ENCODE measurements at regions not wholly inside any gene's neighbourhood (a gene's known extent, or its start where the extent isn't known, plus 50 kb on each side); places are given as distances from the start of the nearest gene placed in this dataset.
A peak's percentile ranks its signal among the peaks of the same experiment; 100 is the strongest.

DNA sequence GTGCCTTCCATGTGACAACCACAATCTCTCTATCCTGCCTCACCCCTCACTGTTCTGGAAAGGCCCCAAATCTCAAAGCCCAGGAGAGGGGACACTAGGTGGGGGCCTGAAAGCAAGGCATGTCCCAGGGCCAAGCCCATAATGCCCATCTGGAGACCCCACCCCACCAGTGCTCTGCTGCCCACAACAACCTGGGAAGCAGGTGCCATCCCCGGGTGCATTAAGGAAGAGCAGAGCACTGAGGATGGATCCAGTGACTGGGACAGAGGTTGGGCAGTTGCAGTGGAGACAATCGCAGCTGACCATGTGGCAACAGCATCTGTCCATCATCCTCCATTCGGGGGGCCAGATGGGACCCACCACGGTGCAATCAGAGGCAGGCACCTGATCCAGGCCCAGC, 106.2 kb upstream of the PRR20G start:
- DNase-seq: no peak

DNA sequence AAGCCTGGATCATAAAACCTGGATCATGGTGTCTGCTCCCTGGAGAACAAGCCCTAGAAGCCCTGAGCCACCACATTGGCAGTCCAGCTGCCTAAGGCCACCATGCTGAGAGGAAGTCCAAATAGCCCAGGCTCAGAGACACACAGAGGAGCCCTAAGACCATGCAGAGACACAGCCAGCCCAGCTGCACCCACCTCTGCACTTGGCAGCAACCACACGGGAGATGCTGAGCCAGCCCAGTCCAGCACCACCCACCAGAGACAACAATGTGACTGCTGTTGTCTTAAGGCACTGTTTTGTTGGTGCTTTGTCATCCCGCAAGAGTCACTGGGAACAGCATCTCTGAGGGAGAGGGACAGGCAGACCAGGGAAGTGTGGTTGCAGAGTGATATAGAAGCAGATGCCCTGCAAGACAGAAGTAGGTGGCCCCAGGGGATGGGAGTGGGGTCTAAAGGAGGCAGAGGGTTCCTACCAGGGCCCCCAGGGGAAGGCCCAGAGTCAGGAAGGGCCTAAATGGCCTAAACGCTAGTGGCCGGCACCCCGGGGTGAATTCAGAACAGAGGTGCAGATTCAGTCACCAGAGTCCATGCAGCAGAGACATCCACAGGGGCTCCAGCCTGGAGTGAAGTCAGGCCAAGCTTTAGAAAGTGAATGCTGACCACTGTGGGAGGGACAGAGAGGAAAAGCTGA, 105.4 kb upstream of the PRR20G start:
- no peak for DNase-seq

DNA sequence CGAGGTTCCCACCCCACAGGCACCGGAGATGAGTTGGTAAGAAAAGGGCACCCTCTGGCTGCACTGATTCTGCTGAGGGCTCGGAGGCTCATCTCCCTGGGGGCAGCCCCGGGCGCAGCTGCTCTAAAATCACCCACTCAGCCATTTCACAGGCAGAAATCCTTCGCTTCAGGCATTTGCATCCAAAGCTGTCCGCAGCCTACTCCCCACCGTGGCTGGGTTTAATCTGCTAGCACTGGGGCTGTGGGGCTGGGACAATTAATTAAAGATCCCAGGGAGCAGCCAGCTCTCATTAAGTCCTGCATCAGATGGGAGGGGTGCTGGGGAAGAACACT, 104.3 kb upstream of the PRR20G start:
- DNase-seq: no peak

DNA sequence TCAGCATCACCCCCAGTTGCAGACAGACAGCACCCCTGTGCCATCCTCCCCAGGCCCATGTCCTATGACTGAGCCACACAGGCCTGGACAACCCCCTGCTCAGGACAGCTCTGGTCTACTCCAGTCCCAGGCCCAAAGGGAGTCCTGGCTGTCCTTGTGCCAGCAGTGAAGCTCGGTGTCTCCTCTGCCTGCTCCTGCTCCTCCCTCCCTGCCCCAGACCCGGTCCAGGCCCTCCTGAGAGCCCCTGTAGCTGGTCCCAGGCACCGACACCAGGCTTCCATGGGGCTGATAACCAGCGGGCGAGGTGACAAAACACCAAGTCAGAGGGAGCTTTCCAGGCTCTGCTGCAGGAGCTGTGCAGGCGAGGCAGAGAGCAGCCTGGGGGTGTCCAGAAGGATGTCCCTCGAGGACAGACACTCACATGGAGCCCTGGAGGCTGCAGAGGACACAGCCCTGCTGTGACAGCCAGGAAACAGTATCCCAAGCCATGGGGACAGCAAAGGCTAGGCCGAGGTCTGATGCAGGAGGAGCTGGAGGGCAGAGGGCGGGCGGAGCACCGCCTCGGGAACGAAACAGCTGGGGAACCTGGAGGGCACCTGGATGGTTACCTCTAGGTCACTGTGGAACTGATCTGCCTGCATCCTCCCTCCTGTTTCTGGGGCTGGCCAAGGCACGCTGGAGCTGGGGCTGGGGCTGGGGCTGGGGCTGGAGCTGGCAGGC, 103.8 kb upstream of the PRR20G start:
- DNase-seq: no peak

DNA sequence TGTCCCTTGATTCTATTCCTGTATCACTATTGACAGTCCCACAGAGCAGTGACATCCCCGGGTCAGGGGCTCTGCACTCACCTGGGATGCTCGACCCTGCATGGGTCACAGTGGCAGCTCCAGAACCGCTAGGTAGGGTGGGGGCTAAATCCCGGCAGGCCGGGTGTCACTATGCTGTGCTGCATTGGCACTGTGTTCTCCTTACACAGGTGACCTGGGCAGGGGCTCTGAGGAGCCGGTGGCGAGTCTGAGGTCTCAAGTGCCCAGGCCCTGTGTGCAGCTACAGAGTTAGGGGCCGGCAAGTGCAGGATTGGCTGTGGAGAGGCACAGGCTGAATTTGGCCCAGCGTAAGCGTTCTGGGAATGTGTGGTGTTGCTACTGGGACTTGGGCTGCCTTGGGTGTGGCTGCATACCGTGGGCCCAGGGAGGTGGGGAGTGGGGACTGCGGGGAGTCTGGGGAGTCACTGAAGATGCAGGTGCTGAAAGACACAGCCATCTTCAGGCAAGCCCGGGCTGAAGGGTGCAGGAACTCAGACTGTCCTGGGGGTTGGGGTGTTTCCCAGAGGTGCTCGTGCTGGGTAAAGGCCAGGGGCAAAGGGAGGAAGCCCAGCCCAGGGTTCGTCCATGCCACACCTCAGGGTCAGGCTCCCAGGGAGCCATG, 102.6 kb upstream of the PRR20G start:
- DNase-seq: no peak

DNA sequence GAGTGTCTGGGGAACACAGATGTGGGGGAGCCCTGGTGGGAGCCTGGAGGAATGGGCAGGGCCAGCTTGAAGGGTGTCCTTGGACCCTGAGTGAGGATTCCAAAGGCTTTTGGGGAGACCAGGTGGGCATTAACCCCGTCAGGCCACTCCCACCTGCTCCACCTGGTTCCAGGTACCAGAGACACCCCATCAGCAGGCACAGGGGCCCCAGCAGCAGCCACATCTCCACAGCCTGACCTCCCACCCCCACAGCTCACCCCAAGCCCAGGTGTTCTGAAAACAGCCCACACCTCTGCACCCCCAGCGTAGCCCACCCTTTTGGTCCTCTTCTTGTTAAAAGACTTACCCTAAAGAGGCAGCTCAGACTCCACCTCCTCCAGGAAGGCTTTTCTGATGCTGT, 102.1 kb upstream of the PRR20G start:
- no peak for DNase-seq

DNA sequence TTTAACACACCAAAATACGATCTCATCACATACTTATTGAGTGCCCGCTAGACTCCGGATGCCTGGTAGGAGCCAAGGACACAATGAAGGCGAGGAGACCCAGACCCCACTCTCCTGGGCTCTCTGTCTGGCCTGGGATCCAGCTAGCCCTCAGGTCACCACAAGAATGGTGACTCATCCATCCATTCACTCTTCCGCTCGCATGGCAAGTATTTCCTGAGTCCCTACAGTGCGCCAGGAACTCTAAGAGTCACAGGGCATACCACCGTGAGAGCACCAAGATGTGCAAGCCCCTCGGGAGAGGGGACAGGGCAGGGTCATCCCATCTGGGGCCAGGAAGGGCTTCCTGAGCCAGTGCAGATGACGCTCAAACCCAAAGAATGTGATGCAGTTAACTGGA, 101.6 kb upstream of the PRR20G start:
- DNase-seq: no peak

DNA sequence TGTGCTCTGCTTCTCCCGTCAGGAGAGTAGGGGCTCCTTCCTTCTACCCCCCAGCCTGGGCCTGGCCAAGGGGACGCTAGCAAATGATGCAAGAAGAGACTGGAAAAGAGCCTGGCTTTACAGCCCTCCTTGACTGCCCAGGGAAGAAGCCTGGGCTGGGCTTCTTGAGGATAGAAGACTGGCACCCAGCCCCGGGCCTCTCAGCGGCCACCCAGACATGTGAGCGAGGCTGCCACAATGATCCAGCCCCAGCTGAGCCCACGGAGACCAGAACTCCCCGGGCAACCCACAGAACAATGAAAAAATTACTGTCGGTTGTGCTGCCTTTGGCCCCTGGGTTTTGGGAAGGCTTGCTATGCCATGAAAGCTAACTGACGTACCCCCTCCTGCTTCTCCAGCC, 100.6 kb upstream of the PRR20G start:
- no peak for DNase-seq

DNA sequence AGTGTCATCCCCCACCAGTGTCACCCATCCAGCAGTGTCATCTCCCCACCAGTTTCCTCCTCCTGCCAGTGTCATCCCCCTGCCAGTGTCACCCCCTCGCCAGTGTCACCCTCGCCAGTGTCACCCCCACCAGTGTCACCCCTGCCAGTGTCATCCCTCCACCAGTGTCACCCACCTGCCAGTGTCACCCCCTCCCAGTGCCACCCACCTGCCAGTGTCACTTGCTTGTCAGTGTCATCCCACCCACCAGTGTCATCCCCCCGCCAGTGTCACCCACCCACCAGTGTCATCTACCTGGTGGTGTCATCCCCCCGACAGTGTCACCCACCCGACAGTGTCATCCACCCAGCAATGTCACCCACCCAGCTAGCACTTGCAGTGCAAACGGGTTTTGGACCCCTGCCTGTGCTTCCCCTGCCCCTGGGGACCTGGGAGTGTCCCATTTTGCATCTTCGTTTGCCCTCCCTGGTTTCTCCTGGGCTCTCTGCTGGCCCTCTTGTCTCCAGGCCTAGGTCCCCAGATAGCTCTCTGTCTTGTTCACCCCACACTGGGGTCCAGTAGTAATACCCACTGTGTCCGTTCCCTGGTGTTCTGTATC, 99.8 kb upstream of the PRR20G start:
- no peak for DNase-seq

DNA sequence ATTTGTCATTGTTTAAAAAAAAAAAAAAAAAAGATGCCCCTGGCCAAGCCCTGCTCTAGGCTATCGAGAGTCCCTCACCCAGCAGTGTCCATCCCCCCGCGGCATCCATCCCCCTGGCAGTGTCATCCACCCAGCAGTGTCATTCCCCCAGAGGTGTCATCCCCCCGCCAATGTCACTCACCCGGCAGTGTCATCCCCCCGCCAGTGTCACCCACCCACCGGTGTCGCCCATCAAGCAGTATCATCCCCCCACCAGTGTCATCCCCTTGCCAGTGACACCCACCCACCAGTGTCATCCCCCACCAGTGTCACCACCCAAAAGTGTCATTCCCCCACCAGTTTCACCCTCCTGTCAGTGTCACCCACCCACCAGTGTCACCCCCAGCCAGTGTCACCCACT, 99.3 kb upstream of the PRR20G start:
- DNase-seq: no peak

DNA sequence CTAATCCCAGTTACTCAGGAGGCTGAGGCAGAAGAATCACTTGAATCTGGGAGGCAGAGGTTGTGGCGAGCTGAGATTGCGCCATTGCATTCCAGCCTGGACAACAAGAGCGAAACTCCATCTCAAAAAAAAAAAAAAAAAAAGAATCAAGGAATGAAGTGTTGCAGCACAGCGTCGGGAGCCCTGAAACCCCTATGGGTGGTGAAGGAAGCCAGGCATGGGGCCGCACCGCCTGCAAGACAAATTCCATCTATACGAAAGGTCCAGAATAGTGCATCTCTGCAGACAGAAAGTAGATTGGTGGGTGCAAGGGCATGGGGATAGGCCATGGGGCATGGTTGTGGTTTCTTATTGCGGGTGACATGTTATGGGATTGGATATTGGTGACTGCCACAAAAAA, 98.6 kb upstream of the PRR20G start:
- no peak for DNase-seq

DNA sequence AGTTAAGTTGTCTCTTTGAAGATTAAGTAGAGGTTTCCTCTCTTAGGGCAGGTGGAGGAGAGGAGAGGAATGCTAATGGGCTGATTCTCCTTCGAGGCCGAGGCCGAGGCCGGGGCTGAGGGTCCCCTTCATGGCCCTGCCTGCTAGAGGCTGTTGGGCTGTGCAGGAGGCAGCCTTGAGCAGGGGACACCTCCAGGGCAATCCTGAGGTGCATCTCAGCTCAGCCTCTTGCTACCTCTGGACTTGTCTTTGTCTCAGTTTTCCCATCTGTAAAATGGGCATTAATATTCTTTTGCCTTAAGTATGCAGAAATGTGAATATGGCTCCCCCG, 97.7 kb upstream of the PRR20G start:
- no peak for DNase-seq

DNA sequence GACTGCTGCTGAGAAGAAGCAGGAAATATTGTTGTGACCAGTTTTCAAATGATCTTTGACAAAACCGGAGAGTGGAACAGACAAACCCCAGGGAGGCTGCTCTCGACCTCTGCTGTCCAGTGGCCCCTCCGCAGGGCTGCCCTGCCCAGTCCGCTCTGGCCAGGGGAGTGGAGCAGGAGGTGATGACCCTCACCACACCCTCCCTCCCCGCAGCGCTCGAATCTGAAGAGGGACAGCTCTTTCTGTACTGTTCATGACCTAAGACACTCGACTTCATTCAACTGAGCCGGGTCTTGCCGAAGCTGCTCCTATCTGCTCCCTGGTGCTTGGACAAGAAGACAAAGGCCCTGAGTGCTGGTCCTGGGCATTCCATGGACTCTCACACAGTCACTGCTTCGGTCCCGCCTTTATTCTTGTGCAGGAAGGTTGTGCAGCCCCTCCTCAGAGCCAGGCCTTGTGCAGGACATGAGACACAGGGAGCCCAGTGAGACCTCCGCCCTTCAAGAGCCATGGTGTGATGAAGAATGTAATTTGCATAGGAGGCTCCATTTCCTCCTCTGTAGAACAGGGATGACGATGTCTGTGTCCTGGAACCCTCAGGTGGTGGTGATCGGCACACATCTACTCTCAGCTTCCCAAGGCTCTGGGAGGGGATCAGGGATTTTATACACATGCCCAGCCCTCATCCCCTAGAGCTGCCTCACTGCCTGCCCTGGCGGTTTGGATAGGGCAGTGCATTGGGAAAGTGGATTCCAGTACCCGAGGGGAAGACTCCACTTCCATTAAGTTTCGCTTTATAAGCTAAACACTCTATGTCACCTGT, 97.1 kb upstream of the PRR20G start:
- no peak for DNase-seq

DNA sequence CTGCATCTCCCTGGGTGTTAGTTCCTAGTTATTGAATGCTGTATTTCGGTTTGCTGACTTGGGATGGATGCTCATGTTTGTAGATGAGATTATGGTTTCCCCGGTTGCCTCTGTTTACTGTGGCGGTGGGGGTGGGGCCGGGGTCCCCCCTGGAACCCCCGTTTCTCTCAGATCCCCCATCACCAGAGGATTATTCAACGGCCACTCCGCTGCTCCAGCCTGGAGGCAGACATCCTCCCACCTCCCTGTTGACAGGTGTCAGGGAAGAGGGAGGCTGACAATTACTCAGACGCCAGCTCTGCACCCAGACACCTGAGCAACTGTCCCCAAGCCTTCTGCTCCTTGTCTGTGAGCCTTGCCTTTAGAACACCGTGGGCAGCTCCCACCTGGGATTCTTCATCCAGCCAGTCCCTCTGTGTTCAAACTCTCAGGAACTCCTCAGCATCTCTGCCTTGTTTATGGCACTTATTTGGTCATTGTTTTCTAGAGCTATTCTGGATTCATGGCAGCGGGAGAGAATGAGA, 95.9 kb upstream of the PRR20G start:
- DNase-seq: no peak

DNA sequence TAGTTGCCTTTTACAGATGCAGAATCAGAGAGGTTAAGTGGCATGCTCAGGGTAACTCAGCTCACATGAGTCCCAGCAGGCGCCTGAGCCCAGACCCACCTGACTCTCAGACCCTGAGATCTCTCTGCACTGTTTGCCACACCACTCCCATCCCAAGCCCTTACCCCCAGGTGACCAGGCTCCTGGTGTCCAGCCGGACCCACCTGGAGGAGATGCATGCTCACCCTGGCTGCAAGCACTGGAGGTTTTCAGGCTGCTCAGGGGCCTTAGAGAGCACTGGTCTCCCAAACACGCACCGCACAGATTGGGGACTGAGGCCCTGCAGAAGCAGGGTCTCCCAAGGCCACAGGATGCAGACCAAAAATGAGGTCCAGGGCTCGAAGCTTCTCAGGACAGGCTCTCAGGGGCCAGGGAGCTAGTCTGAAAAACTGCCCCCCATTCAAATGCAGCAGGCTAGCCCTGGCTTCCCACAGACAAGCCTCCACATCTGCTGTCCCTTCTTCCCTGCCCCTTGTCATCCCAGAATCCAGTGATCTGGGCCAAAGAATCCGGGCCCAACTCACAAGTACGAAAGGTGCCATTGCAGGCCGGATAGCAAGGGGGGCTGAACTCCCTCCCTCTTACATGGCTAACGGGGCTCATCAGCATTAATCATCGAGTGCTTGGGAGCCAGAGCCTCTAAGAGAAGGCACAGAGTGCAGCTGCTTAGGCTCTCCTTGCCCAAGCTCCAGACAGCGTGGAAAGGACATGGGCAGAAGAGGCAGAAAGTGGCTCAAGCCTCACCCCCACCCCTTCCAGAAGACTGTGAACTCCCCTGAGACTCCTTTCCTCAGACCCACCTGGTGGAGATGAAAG, 90.2 kb upstream of the PRR20G start:
- no peak for DNase-seq

DNA sequence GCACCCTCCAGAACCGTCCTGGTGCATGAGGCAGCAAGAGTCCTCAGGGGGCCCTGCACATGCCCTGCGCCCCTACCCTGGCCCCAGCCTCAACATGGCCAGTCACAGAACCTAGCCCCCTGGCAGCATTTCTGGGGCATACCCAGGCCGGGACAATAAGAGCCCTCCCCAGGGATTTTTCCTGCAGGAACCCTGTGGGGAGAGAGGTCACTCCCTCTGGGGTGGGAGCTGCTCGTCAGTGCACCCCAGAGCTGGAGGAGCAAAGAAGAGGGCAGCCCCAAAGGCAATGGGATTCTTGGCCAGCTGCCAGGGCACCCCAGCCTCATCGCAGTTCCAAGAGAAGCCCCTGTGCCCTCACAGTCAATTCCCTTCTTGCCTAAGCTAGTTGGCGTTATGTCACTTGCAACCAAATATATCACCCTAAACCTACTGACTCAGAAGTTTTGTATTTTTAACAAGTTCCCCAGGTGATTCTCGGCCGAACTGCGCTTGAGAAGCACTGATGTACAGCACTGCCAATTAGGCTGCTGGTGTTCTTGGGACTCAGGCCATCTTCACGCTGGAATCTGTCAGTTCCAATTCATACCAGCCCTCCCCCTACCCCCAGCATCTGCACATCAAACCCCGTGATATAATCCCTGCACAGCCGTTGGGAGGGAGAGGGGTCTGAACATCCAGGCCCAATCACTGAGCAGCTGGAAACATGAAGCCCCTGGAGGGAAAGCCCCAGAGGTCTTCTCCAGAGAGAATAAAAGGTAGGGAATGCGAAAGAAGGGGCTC, 87.5 kb upstream of the PRR20G start:
- DNase-seq: no peak

DNA sequence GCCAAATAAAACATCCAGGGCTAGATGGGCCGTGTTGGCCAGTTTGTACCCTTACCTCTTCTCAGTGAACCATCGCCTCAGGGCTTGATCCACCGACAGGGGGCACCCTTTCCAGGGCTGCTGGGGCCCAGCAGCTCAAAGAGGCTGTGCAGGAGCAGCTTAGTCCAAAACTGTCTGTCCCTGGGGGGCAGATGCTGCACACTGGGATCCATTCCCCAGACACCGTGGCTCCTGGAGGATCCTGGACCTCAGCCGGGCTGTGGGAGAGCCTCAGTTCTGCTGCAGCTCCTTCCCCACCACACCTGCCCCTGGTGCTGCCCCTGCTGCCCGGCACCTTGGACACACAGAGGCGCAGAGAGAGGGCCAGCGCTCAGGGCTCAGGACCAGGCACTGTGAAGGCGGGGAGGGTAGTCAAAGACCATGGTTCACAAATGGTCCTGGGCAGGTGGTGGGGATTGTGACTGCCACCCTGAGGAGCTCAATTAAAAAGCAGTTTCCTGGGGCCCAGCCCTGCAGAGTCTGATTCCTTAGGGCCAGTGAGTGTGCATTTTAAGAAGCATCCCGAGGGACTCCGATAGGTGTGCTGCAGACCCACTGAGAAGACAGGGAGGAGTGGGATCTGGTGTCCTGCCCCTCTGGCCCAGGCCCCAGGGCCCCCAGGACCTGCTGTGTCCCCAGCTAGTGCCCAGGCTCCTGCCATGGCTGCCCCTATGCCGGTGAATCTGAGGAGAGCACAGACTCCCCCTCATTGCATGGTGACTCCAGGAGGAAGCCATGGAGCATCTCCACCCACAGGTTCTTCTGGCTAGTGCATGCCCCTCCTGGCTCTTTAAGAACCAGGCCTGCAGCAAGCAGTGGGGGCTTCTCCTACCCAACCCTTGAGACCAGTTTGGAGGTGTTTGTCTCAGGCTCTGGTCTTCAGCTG, 86.5 kb upstream of the PRR20G start:
- no peak for DNase-seq

DNA sequence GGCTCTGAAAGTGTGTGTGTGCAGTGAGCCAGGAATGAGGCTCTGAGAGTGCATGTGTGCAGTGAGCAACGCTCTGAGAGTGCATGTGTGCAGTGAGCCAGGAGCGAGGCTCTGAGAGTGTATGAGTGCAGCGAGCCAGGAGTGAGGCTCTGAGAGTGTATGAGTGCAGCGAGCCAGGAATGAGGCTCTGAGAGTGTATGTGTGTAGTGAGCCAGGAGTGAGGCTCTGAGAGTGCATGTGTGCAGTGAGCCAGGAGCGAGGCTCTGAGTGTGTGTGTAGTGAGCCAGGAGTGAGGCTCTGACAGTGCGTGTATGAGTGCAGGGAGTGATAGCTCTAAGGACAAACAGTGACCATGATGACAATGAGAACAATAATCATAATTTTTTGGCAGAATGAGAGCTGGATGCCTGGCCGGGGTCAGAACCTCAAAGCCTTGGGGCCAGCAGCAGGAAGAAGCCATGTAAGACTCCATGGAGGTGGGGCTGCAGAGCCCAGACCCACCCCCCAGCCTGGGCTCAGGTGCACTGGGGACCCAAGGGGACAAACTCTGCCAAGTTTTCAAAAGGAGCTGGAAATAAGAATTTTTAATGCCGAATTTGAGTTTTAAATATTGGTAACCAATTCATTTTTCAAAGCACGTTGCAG, 85.7 kb upstream of the PRR20G start:
- peak; percentile 54 for DNase-seq

DNA sequence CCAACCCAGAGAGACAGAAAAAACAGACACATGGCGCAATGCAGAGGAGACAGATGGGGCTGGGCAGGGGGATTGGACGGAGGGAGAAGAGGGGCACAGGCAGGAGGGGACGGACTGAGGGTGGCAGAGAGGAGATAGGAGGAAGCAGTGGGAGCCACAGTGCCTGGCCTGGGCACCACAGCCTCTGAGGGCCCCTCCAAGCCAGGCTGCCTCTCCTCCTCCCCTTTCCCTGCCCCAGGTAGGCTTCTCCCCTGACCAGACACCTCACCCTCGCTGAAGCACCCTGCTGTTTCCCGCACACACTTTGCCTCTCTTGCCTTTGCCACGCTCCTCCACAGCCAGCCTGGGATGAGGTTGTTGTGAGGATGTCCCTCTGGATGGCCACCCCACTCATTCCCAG, 84.0 kb upstream of the PRR20G start:
- no peak for DNase-seq
